ENCODE measurements at regions not wholly inside any gene's neighbourhood (a gene's known extent, or its start where the extent isn't known, plus 50 kb on each side); places are given as distances from the start of the nearest gene placed in this dataset.

DNA sequence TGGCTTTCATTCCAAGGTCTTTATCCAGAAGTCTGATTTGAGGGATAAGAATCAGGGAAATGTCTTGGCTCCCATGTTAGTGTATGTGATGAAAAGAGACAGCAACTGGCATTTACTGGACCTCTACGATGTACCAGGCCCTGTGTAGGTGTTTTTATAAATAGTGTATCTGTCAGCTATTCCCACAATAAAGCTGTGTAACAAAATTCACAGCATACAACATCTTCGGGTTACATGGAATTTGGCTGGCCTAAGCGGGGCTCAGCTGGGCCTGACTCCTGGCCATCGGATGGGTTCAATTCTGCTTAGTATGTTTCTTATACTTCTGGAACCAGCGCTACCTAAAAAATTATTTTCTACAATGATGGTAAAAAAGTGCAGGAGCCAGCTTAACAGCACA, 128.2 kb downstream of the SNX5 start:
- H3K4me1 Mint-ChIP-seq, result peaks cover 9% of the 10 kb centered on the region
- ATAC-seq (replicated peaks), result no peak

GRCh38 chr20:17838921-17839320, 129.7 kb downstream of the SNX5 start:
- Mint-ChIP-seq H3K27me3 (no peaks in the 10 kb centered on the region), H3K4me1 (peaks cover 4% of the 10 kb centered on the region), H3K4me3 (no peak overlapping the region), H3K36me3 (ENCODE audit: low read depth) (no peaks in the 10 kb centered on the region), H3K9me3 (no peaks in the 10 kb centered on the region), H3K27ac (no peak overlapping the region)
- no peak for ATAC-seq (replicated peaks)

More for the DNA sequence above, 128.2 kb downstream of the SNX5 start:
- Mint-ChIP-seq H3K27me3 (no peaks in the 10 kb centered on the region), H3K27ac (no peak overlapping the region), H3K4me3 (no peak overlapping the region), H3K36me3 (ENCODE audit: low read depth) (no peaks in the 10 kb centered on the region), H3K9me3 (no peaks in the 10 kb centered on the region)

DNA sequence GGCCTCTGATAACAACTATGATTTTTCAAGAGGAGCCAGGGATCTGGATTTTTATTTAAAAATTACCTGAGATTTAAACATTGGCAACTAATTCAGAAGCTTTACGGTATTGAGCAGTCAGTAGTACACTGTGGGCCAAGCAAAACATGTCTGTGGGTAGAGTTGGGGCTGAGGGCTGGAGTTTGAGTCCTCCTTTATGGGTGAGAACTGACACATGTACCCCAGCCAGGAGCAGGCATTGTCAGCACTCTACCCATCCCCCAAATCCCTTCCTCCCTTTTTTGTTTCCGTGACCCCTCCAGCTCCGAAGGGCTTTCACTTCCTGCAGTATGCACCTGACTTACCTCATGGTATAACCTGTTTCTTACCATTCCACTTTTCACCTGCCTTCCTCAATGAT, 131.4 kb downstream of the SNX5 start:
- Mint-ChIP-seq H3K36me3 (ENCODE audit: low read depth) (no peaks in the 10 kb centered on the region), H3K27me3 (no peaks in the 10 kb centered on the region), H3K27ac (no peak overlapping the region), H3K4me1 (no peaks in the 10 kb centered on the region), H3K9me3 (no peaks in the 10 kb centered on the region), H3K4me3 (no peak overlapping the region)
- no peak for ATAC-seq (replicated peaks)

DNA sequence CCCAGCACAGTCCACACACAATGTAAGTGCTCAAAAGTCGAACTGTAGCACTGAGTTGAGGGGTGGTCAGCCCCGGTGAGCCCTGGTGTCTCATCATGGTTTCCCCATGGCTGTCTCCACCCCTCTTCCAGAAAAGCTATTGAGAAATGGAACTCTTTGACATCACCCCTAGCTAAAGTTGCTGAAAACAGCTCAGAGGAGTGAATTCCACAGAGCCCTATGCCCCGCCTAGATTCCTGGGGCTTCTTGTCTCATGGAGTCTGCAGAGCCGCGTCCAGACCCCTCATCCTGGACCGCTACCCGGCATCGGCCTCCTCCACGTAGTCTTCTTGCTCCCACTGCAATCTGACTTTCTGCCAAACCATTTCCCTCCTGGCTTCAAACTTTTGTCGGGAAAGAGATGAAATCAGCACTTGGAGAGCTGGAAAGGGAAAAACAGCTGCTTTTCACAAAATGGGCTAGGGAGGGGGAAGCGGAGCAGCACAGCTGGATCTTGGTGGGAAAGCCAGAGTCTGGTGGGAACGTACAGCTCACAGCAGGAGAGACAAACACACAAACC, 132.2 kb downstream of the SNX5 start:
- H3K4me3 Mint-ChIP-seq, result no peak overlapping the region
- no peaks in the 10 kb centered on the region for H3K9me3 Mint-ChIP-seq
- H3K4me1 Mint-ChIP-seq, result no peaks in the 10 kb centered on the region
- H3K27me3 Mint-ChIP-seq, result no peaks in the 10 kb centered on the region
- no peaks in the 10 kb centered on the region for H3K36me3 Mint-ChIP-seq (ENCODE audit: low read depth)
- ATAC-seq (replicated peaks), result no peak
- H3K27ac Mint-ChIP-seq, result no peak overlapping the region

DNA sequence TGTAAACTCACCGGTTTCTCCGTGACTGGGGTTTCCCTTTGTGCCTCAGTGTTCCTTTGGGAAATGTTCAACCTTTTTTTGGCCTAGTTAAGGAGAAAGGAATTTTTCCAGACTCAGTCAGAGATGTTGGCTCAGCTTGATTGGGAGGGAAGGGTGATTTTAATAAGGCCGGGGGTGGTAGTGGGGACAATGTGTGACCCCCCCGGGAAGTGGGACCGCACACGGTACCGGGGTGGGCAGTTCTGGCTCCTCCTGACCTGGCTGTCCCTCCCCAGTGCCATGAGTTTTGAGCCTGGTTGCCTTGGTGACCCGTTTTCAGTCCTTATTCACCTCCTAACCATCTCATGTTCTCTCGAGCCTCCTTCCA, 132.7 kb downstream of the SNX5 start:
- Mint-ChIP-seq H3K27me3 (no peaks in the 10 kb centered on the region), H3K4me3 (no peak overlapping the region), H3K27ac (no peak overlapping the region), H3K4me1 (no peaks in the 10 kb centered on the region), H3K36me3 (ENCODE audit: low read depth) (no peaks in the 10 kb centered on the region), H3K9me3 (no peaks in the 10 kb centered on the region)
- no peak for ATAC-seq (replicated peaks)

GRCh38 chr20:17835240-17835933, 133.2 kb downstream of the SNX5 start:
- Mint-ChIP-seq H3K4me3 (no peak overlapping the region), H3K9me3 (no peaks in the 10 kb centered on the region), H3K27me3 (no peaks in the 10 kb centered on the region), H3K36me3 (ENCODE audit: low read depth) (no peaks in the 10 kb centered on the region), H3K27ac (no peak overlapping the region), H3K4me1 (no peaks in the 10 kb centered on the region)
- ATAC-seq (replicated peaks), result no peak

- no peak overlapping the region for H3K4me3 Mint-ChIP-seq
- no peaks in the 10 kb centered on the region for H3K9me3 Mint-ChIP-seq
These were observed 133.8 kb downstream of the SNX5 start for GRCh38 chr20:17834804-17835203.

DNA sequence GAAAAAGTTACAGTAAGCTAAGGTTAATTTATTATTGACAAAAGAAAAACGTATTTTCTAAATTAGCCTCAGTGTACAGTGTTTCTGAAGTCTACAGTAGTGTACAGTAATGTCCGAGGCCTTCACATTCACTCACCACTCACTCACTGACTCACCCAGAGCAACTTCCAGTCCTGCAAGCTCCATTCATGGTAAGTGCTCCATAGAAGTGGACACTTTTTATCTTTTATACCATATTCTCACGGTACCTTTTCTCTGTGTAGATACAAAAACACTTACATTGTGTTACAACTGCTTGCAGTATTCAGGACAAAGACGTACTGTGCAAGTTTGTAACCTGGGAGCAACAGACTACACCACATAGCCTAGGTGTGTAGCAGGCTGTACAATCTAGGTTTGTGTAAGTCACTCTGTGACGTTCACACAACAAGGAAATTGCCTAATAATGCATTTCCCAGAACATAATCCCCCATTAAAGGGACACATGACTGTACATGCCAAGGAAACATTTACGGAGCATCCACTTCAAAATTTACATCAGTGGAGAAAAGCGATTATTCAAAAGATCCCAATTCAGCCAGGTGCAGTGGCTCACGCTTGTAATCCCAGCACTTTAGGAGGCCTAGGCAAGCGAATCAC, 133.4 kb downstream of the BANF2 start:
- Mint-ChIP-seq H3K36me3 (ENCODE audit: low read depth) (no peaks in the 10 kb centered on the region), H3K27ac (no peak overlapping the region)

More at GRCh38 chr20:17834804-17835203, 133.8 kb downstream of the SNX5 start:
- H3K36me3 Mint-ChIP-seq (ENCODE audit: low read depth), result no peaks in the 10 kb centered on the region
- no peak for ATAC-seq (replicated peaks)
- H3K27ac Mint-ChIP-seq, result no peak overlapping the region
- no peaks in the 10 kb centered on the region for H3K4me1 Mint-ChIP-seq
- no peaks in the 10 kb centered on the region for H3K27me3 Mint-ChIP-seq

GRCh38 chr20:17832236-17832915, 132.6 kb downstream of the BANF2 start:
- H3K36me3 Mint-ChIP-seq (ENCODE audit: low read depth), result no peaks in the 10 kb centered on the region
- H3K4me1 Mint-ChIP-seq, result no peaks in the 10 kb centered on the region
- H3K27me3 Mint-ChIP-seq, result peaks cover 4% of the 10 kb centered on the region
- H3K9me3 Mint-ChIP-seq, result no peaks in the 10 kb centered on the region
- H3K27ac Mint-ChIP-seq, result no peak overlapping the region
- ATAC-seq (replicated peaks), result no peak
- no peak overlapping the region for H3K4me3 Mint-ChIP-seq

More for the DNA sequence above, 133.4 kb downstream of the BANF2 start:
- peaks cover 4% of the 10 kb centered on the region for H3K27me3 Mint-ChIP-seq
- no peaks in the 10 kb centered on the region for H3K4me1 Mint-ChIP-seq
- H3K9me3 Mint-ChIP-seq, result no peaks in the 10 kb centered on the region
- ATAC-seq (replicated peaks), result no peak
- H3K4me3 Mint-ChIP-seq, result no peak overlapping the region

DNA sequence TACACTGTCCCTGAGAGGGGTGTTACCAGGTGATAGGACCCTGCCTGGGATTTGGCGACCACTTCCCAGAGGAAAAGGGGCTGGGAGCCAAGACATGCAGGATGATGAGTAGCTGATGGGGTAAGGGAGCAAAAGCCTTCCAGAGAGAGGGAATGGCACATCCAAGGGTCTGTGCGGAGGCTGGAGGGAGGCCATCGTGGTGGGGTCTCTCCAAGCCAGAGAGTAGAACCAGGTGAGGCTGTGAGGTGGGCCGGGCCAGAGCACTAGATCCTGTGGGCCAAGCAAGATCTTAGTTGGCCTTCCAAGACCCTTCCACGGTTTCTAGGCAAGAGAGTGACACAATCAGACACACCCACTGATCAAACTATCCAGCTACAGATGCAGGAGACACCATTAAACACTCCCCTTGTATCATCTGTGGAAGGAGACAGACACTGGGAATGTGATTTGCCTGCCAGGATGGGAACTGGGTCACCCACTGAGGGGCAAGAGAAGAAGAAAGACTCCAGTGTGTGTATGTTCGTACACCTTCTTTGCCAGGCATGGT, 128.9 kb downstream of the BANF2 start:
- no peak overlapping the region for H3K4me3 Mint-ChIP-seq
- peaks cover 9% of the 10 kb centered on the region for H3K4me1 Mint-ChIP-seq
- no peak for ATAC-seq (replicated peaks)
- H3K27ac Mint-ChIP-seq, result no peak overlapping the region
- H3K9me3 Mint-ChIP-seq, result no peaks in the 10 kb centered on the region
- H3K27me3 Mint-ChIP-seq, result peaks cover 4% of the 10 kb centered on the region
- H3K36me3 Mint-ChIP-seq (ENCODE audit: low read depth), result no peaks in the 10 kb centered on the region

DNA sequence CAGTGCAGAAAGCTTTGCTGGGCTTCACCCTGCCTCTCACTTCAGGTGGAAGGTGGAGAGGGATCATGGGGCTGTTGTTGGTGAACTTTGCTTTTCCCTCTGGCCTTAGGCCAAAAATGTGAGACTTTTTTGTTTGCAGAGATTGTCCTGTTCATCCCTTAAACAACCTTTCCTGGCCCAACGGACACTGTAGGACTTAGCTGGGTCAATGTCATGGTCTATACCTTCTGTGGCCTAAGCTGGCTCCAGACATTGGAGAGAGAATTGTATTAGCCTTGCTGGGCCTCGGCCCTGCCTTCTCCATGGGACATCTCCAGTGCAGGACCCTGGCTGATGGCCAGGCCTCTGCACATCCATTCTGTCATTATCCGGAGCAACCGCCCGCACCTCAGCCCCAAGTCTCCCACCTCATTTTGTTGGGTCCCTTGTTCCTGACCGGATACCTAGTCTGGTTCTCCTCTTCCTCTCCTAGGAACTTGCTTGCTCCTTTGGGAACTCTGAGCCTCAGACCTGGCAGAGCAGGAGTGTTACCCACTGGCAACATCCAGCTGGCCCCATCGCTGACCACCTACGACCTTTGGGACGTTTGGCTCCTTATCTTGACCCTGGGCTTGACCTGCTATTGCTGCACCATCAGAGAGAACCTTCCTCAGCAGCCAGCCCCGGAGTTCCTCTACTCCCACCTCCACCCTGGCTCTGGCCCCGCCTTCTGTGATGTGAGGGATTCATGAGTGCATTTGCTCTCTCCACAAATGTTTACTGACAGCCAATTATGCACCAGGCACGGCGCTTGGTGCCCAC, 128.2 kb downstream of the BANF2 start:
- Mint-ChIP-seq H3K27ac (no peak overlapping the region), H3K4me3 (no peak overlapping the region), H3K4me1 (peaks cover 9% of the 10 kb centered on the region), H3K27me3 (peaks cover 4% of the 10 kb centered on the region), H3K36me3 (ENCODE audit: low read depth) (no peaks in the 10 kb centered on the region), H3K9me3 (no peaks in the 10 kb centered on the region)
- ATAC-seq (replicated peaks), result no peak

GRCh38 chr20:17827079-17827478, 127.3 kb downstream of the BANF2 start:
- Mint-ChIP-seq H3K36me3 (ENCODE audit: low read depth) (no peaks in the 10 kb centered on the region), H3K9me3 (no peaks in the 10 kb centered on the region), H3K27me3 (peaks cover 4% of the 10 kb centered on the region), H3K4me3 (no peak overlapping the region), H3K27ac (no peak overlapping the region), H3K4me1 (peaks cover 9% of the 10 kb centered on the region)
- ATAC-seq (replicated peaks), result no peak

- no peak overlapping the region for H3K4me3 Mint-ChIP-seq
- no peak overlapping the region for H3K27ac Mint-ChIP-seq
- H3K36me3 Mint-ChIP-seq (ENCODE audit: low read depth), result no peaks in the 10 kb centered on the region
These were observed 126.4 kb downstream of the BANF2 start for GRCh38 chr20:17825960-17826843.

More at GRCh38 chr20:17825960-17826843, 126.4 kb downstream of the BANF2 start:
- ATAC-seq (replicated peaks), result peak; percentile 95
- Mint-ChIP-seq H3K27me3 (peaks cover 4% of the 10 kb centered on the region), H3K9me3 (no peaks in the 10 kb centered on the region), H3K4me1 (peaks cover 9% of the 10 kb centered on the region)

Measured in activated T-helper 17 cell treated with anti-CD3 and anti-CD28 coated beads, Interleukin-2, amount 50 U/mL, for 72 hours (primary cell).